Immature natural killer cell (primary cell): ENCODE measurements at regions not wholly inside any gene's neighbourhood (a gene's known extent, or its start where the extent isn't known, plus 50 kb on each side); places are given as distances from the start of the nearest gene placed in this dataset.

Experiments
- DNase-seq, 3 donors: peaks; one replicate each; pipeline ENCODE4 v3.0.0; 2022; ENCODE audit warnings: mixed read lengths in 1 of 3
- H3K27ac Mint-ChIP-seq, 6 donors: one replicate each; pipeline ENCODE4 v1.8.0; 2020; ENCODE audit warnings: mixed read lengths in 6 of 6, mild to moderate bottlenecking in 5 of 6, inconsistent platforms in 4 of 6, moderate library complexity in 3 of 6
- H3K27me3 Mint-ChIP-seq, 3 donors: one replicate each; pipeline ENCODE4 v1.8.0; 2020 to 2021; ENCODE audit warnings: low read depth in 3 of 3, mild to moderate bottlenecking in 3 of 3, mixed read lengths in 3 of 3, moderate library complexity in 3 of 3, inconsistent platforms in 1 of 3
- H3K36me3 Mint-ChIP-seq, 3 donors: one replicate each; pipeline ENCODE4 v1.8.0; 2020; ENCODE audit warnings: mixed read lengths in 3 of 3, inconsistent platforms in 2 of 3, mild to moderate bottlenecking in 2 of 3
- H3K4me1 Mint-ChIP-seq, 2 donors: one replicate each; pipeline ENCODE4 v1.8.0; 2020; ENCODE audit warnings: inconsistent platforms in 2 of 2, mild to moderate bottlenecking in 2 of 2, mixed read lengths in 2 of 2, moderate library complexity in 1 of 2
- H3K4me3 Mint-ChIP-seq, 5 donors: one replicate each; pipeline ENCODE4 v1.8.0; 2020; ENCODE audit warnings: mild to moderate bottlenecking in 5 of 5, mixed read lengths in 5 of 5, inconsistent platforms in 3 of 5, moderate library complexity in 3 of 5
- H3K9me3 Mint-ChIP-seq, 6 donors: one replicate each; pipeline ENCODE4 v1.8.0; 2020; ENCODE audit warnings: mild to moderate bottlenecking in 6 of 6, mixed read lengths in 6 of 6, inconsistent platforms in 4 of 6, moderate library complexity in 3 of 6

GRCh38 chr16:17945080-17945601 lies 391.4 kb downstream of the NPIPA8 start:
- Mint-ChIP-seq H3K36me3 (no peaks in the 10 kb centered on the region), H3K4me1 (no peaks in the 10 kb centered on the region), H3K9me3 (no peaks in the 10 kb centered on the region), H3K27ac (no peak overlapping the region), H3K4me3 (no peak overlapping the region), H3K27me3 (peaks cover 3 to 12% (median 5%) of the 10 kb centered on the region in 3 donors)
- no peak for DNase-seq

DNA sequence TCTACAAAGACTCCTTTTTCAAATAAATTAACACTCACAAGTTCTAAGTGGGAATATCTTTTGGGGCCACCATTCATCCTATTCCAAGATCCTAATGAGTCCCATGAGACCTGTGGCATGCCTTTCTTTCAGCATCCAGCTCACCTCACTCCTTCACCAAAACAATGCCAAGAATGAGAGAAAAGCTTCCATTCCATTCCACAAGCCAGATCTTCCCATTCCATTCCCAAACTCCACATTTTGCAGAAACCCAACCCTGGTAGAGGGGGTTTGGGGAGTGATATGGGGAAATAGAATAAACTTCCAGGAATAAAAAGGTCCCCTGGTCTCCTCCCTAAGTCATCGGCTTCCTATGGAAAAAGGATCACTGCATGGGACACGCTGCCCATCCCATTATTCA lies 392.2 kb downstream of the NPIPA8 start:
- Mint-ChIP-seq H3K4me1 (no peaks in the 10 kb centered on the region), H3K27ac (no peak overlapping the region), H3K4me3 (no peak overlapping the region), H3K36me3 (no peaks in the 10 kb centered on the region), H3K27me3 (peaks cover 3 to 12% (median 5%) of the 10 kb centered on the region in 3 donors), H3K9me3 (no peaks in the 10 kb centered on the region)
- DNase-seq: no peak

DNA sequence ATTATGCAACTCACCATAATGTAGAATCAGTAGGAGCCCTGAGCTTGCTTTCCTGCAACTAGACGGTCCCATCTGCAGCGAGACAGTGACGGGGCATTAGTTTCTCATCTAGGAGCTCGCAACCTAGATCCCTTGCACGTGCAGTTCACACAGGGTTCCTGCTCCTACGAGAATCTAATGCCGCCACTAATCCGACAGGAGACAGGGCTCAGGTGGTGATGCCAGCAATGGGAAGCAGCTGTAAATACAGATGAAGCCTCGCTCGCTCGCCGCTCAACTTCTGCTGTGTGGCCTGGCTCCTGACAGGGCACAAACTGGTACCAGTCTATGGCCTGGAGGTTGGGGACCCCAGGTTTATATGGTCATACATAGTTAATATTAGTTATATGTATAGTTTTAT lies 394.5 kb downstream of the NPIPA8 start:
- H3K9me3 Mint-ChIP-seq: no peaks in the 10 kb centered on the region
- no peaks in the 10 kb centered on the region for H3K36me3 Mint-ChIP-seq

GRCh38 chr16:17940584-17941364 lies 395.8 kb downstream of the NPIPA8 start:
- peaks cover 1 to 8% (median 5%) of the 10 kb centered on the region in 3 donors for H3K27me3 Mint-ChIP-seq

More for the DNA sequence above, 394.5 kb downstream of the NPIPA8 start:
- H3K27ac Mint-ChIP-seq: no peak overlapping the region
- H3K4me1 Mint-ChIP-seq: no peaks in the 10 kb centered on the region
- DNase-seq: no peak
- H3K4me3 Mint-ChIP-seq: no peak overlapping the region
- peaks cover 3 to 8% (median 5%) of the 10 kb centered on the region in 3 donors for H3K27me3 Mint-ChIP-seq

DNA sequence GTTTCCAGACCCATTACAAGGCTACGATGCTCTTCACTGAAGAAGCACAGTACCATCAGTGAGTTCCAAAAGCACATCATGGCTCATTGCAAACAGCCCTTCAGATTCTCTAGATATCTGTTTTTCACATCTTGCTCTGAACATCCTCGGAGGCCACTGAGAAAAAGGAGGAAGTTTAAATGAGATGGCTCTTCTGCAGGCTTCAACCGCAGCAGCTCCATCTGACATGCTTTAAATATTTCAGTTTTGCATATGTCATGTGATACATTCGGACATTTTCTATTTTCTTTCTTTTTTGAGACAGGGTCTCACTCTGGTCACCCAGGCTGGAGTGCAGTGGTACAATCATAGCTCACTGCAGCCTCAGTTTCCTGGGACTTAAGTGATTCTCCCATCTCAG lies 396.8 kb downstream of the NPIPA8 start:
- Mint-ChIP-seq H3K36me3 (no peaks in the 10 kb centered on the region), H3K9me3 (peaks cover 0 to under 1% (median 0%) of the 10 kb centered on the region in 6 donors), H3K27me3 (peaks cover 1 to 8% (median 3%) of the 10 kb centered on the region in 3 donors), H3K4me1 (no peaks in the 10 kb centered on the region), H3K4me3 (no peak overlapping the region), H3K27ac (no peak overlapping the region)
- DNase-seq: no peak

More at GRCh38 chr16:17940584-17941364, 395.8 kb downstream of the NPIPA8 start:
- no peaks in the 10 kb centered on the region for H3K9me3 Mint-ChIP-seq
- H3K4me3 Mint-ChIP-seq: no peak overlapping the region
- H3K27ac Mint-ChIP-seq: no peak overlapping the region
- H3K36me3 Mint-ChIP-seq: no peaks in the 10 kb centered on the region
- no peak for DNase-seq
- H3K4me1 Mint-ChIP-seq: no peaks in the 10 kb centered on the region

GRCh38 chr16:17939122-17939536 lies 397.4 kb downstream of the NPIPA8 start:
- H3K4me3 Mint-ChIP-seq: peak overlapping the region in 2 of 5 donors; percentile 15 to 55
- H3K27ac Mint-ChIP-seq: no peak overlapping the region
- H3K36me3 Mint-ChIP-seq: no peaks in the 10 kb centered on the region
- H3K27me3 Mint-ChIP-seq: peaks cover 1 to 8% (median 3%) of the 10 kb centered on the region in 3 donors
- H3K9me3 Mint-ChIP-seq: peaks cover 0 to 1% (median 0%) of the 10 kb centered on the region in 6 donors
- no peaks in the 10 kb centered on the region for H3K4me1 Mint-ChIP-seq
- no peak for DNase-seq

DNA sequence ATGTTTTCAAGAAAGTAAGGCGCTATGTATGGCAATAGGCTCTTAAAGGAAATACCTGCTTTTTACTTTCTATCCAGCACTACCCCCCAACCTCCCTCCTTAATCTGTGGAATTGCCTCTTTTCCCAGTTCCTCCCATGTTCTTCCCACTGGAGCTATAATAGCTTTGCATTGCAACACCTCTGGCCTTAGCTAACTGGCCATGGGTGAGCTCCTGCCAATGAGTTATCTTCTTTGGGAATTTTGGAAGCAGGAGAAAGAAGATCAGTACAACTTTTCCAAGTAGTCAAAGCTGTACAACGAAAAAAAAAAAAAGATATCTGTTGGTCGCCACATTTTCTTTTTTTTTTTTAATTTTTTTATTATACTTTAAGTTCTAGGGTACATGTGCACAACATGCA lies 398.0 kb downstream of the NPIPA8 start:
- Mint-ChIP-seq H3K27ac (no peak overlapping the region), H3K4me3 (no peak overlapping the region), H3K27me3 (peaks cover 1 to 4% (median 2%) of the 10 kb centered on the region in 3 donors), H3K36me3 (no peaks in the 10 kb centered on the region), H3K4me1 (no peaks in the 10 kb centered on the region), H3K9me3 (peaks cover 0 to 1% (median 0%) of the 10 kb centered on the region in 6 donors)
- DNase-seq: no peak

GRCh38 chr16:17936766-17937402 lies 399.7 kb downstream of the NPIPA8 start:
- no peak overlapping the region for H3K4me3 Mint-ChIP-seq
- no peaks in the 10 kb centered on the region for H3K4me1 Mint-ChIP-seq
- H3K27ac Mint-ChIP-seq: no peak overlapping the region
- no peak for DNase-seq
- H3K27me3 Mint-ChIP-seq: peaks cover 0 to 5% (median 1%) of the 10 kb centered on the region in 3 donors
- H3K9me3 Mint-ChIP-seq: peaks cover 0 to 1% (median 0%) of the 10 kb centered on the region in 6 donors
- H3K36me3 Mint-ChIP-seq: no peaks in the 10 kb centered on the region

GRCh38 chr16:17930280-17930679 lies 406.3 kb downstream of the NPIPA8 start:
- H3K9me3 Mint-ChIP-seq: peaks cover 0 to 4% (median 0%) of the 10 kb centered on the region in 6 donors
- no peak overlapping the region for H3K27ac Mint-ChIP-seq
- no peak for DNase-seq
- no peak overlapping the region for H3K4me3 Mint-ChIP-seq
- H3K4me1 Mint-ChIP-seq: no peaks in the 10 kb centered on the region
- peaks cover 0 to 8% (median 7%) of the 10 kb centered on the region in 3 donors for H3K27me3 Mint-ChIP-seq
- no peaks in the 10 kb centered on the region for H3K36me3 Mint-ChIP-seq

GRCh38 chr16:17926866-17927399 lies 409.6 kb downstream of the NPIPA8 start:
- H3K4me3 Mint-ChIP-seq: no peak overlapping the region
- H3K4me1 Mint-ChIP-seq: no peaks in the 10 kb centered on the region
- H3K27ac Mint-ChIP-seq: no peak overlapping the region
- peaks cover 0 to 3% (median 0%) of the 10 kb centered on the region in 6 donors for H3K9me3 Mint-ChIP-seq
- peaks cover 3 to 7% (median 4%) of the 10 kb centered on the region in 3 donors for H3K27me3 Mint-ChIP-seq
- no peak for DNase-seq
- no peaks in the 10 kb centered on the region for H3K36me3 Mint-ChIP-seq

GRCh38 chr16:17926461-17926860 lies 410.1 kb downstream of the NPIPA8 start:
- Mint-ChIP-seq H3K36me3 (no peaks in the 10 kb centered on the region), H3K4me1 (no peaks in the 10 kb centered on the region), H3K27me3 (peaks cover 3 to 7% (median 4%) of the 10 kb centered on the region in 3 donors), H3K27ac (no peak overlapping the region), H3K4me3 (no peak overlapping the region), H3K9me3 (peaks cover 0 to 3% (median 0%) of the 10 kb centered on the region in 6 donors)
- no peak for DNase-seq

DNA sequence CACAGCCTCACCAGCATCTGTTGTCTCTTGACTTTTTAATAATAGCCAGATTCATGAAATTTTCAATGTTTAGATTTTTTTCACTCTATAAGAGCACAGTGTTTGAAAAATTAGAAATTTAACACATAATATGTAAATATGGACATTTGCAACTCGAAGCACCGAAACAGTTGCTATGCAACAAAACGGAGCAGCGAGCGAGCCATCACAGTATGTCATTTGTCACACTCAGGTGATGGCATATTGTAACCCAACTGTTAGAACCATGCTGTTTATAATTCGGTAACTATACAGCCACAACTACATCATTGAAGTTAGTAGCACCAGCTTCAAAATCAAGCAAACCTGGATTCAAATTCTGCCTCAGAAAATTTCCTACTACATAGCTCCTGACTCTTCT lies 410.8 kb downstream of the NPIPA8 start:
- no peak overlapping the region for H3K4me3 Mint-ChIP-seq
- H3K27me3 Mint-ChIP-seq: peaks cover 2 to 7% (median 4%) of the 10 kb centered on the region in 3 donors
- H3K4me1 Mint-ChIP-seq: no peaks in the 10 kb centered on the region
- H3K9me3 Mint-ChIP-seq: peaks cover 0 to 3% (median 0%) of the 10 kb centered on the region in 6 donors
- H3K27ac Mint-ChIP-seq: no peak overlapping the region
- H3K36me3 Mint-ChIP-seq: no peaks in the 10 kb centered on the region
- DNase-seq: no peak

GRCh38 chr16:17921357-17921978 lies 415.1 kb downstream of the NPIPA8 start:
- DNase-seq: peak; percentile 13 to 39 (median 16)
- Mint-ChIP-seq H3K36me3 (no peaks in the 10 kb centered on the region), H3K4me3 (no peak overlapping the region), H3K9me3 (no peaks in the 10 kb centered on the region), H3K27me3 (peaks cover 0 to 11% (median 3%) of the 10 kb centered on the region in 3 donors), H3K4me1 (no peaks in the 10 kb centered on the region), H3K27ac (no peak overlapping the region)
